GM23338 (cell line): ENCODE measurements at regions not wholly inside any gene's neighbourhood (a gene's known extent, or its start where the extent isn't known, plus 50 kb on each side); places are given as distances from the start of the nearest gene placed in this dataset.

Experiments used
- CREB1 ChIP-seq: fragments of 250-450 bp; sonication (Bioruptor Pico); IDR thresholded peaks from 2 replicates; pipeline ENCODE4 v1.5.0; 2020; ENCODE audit warnings: low read depth, mild to moderate bottlenecking, moderate library complexity
- CTCF ChIP-seq, 2 experiments: fragments of 200-600 bp in 1 of 2; sonication (generic) in 1 of 2; conservative IDR thresholded peaks; 2 replicates each; pipeline versions ENCODE4 v1.5.1 to v1.6.1; 2016 to 2017; ENCODE audit warnings: antibody characterized with exemption in 2 of 2, low read depth in 2 of 2, mild to moderate bottlenecking in 2 of 2, moderate library complexity in 1 of 2
- ETS1 ChIP-seq: IDR thresholded peaks from 2 replicates; pipeline ENCODE4 v1.6.1; 2016; ENCODE audit warnings: antibody characterized with exemption
- EZH2 ChIP-seq: fragments of 200-600 bp; sonication (generic); IDR thresholded peaks from one replicate; pipeline ENCODE4 v1.8.0; 2017; ENCODE audit warnings: antibody characterized with exemption, mild to moderate bottlenecking, low read depth; ENCODE audit not compliant: unreplicated experiment
- EZH2phosphoT487 ChIP-seq: fragments of 200-600 bp; sonication (generic); IDR thresholded peaks from one replicate; pipeline ENCODE4 v1.8.1; 2018; ENCODE audit warnings: antibody characterized with exemption; ENCODE audit not compliant: unreplicated experiment
- POLR2AphosphoS5 ChIP-seq: IDR thresholded peaks from 2 replicates; pipeline ENCODE4 v1.6.1; 2016; ENCODE audit warnings: antibody characterized with exemption, low read depth
- REST ChIP-seq: IDR thresholded peaks from one replicate; pipeline ENCODE4 v1.6.1; 2018; ENCODE audit warnings: antibody characterized with exemption; ENCODE audit not compliant: unreplicated experiment
- ZNF331 ChIP-seq: fragments of 250-450 bp; sonication (Bioruptor Pico); IDR thresholded peaks from 2 replicates; pipeline ENCODE4 v1.5.0; 2020; ENCODE audit warnings: low read depth, mild to moderate bottlenecking, moderate library complexity

- TF ChIP-seq CTCF (conservative IDR thresholded peaks at IDR 0.05; ENCODE audit: low read depth in 2 of 2) (no peak), EZH2phosphoT487 (no peak), EZH2 (no peak), POLR2AphosphoS5 (no peak), CREB1 (CRISPR knock-in tag) (no peak), REST (no peak), ZNF331 (CRISPR knock-in tag) (no peak), ETS1 (no peak)
These were observed 296.8 kb upstream of the SLC39A10 start for GRCh38 chr2:195360242-195360641.
